HCT116 (cell line): ENCODE measurements at regions not wholly inside any gene's neighbourhood (a gene's known extent, or its start where the extent isn't known, plus 50 kb on each side); places are given as distances from the start of the nearest gene placed in this dataset.

Source experiments
- POLR2A ChIP-seq: IDR thresholded peaks from 2 replicates; pipeline ENCODE4 v1.7.0; 2011; ENCODE audit warnings: borderline replicate concordance; ENCODE audit not compliant: insufficient read depth, insufficient read length; ENCODE audit errors: extremely low read depth
- TF ChIP-seq, protein P1 (sequence below): IDR thresholded peaks from 2 replicates; pipeline ENCODE4 v1.6.1; 2012; ENCODE audit warnings: low read depth

DNA sequence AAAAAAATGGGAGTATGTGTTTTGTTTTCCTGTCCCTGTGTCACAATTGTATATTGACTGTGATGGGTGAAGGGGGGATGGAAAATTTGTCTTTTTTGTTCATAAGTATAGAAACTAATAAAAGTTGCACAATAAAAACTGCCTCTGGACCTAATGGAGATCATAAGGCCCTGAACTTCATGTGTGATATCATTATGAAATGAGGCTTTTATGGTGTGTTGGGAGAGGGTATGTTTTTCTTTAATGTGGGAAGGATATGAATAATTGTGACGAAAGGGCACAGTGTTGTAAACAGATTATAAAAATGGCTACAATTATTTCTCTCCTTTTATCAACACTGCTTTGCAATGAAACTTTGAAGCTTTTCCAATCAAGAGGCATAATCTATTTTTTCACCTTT is 1889.3 kb upstream of the CELF4 start:
- no peak for TF ChIP-seq POLR2A
- TF ChIP-seq, protein P1, sequence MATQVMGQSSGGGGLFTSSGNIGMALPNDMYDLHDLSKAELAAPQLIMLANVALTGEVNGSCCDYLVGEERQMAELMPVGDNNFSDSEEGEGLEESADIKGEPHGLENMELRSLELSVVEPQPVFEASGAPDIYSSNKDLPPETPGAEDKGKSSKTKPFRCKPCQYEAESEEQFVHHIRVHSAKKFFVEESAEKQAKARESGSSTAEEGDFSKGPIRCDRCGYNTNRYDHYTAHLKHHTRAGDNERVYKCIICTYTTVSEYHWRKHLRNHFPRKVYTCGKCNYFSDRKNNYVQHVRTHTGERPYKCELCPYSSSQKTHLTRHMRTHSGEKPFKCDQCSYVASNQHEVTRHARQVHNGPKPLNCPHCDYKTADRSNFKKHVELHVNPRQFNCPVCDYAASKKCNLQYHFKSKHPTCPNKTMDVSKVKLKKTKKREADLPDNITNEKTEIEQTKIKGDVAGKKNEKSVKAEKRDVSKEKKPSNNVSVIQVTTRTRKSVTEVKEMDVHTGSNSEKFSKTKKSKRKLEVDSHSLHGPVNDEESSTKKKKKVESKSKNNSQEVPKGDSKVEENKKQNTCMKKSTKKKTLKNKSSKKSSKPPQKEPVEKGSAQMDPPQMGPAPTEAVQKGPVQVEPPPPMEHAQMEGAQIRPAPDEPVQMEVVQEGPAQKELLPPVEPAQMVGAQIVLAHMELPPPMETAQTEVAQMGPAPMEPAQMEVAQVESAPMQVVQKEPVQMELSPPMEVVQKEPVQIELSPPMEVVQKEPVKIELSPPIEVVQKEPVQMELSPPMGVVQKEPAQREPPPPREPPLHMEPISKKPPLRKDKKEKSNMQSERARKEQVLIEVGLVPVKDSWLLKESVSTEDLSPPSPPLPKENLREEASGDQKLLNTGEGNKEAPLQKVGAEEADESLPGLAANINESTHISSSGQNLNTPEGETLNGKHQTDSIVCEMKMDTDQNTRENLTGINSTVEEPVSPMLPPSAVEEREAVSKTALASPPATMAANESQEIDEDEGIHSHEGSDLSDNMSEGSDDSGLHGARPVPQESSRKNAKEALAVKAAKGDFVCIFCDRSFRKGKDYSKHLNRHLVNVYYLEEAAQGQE: no peak
